Fibroblast of pulmonary artery (primary cell): ENCODE measurements at regions not wholly inside any gene's neighbourhood (a gene's known extent, or its start where the extent isn't known, plus 50 kb on each side); places are given as distances from the start of the nearest gene placed in this dataset.

Experiments
- DNase-seq: peaks from one replicate; pipeline ENCODE4 v3.0.0-alpha.2; 2010; ENCODE audit warnings: low read depth
- H3K4me3 ChIP-seq: replicated peaks from 2 replicates; pipeline ENCODE4 v1.5.1; 2011; ENCODE audit warnings: low read depth, mild to moderate bottlenecking, control low read depth, low read length, moderate library complexity
- TF ChIP-seq, protein P1 (sequence below): IDR thresholded peaks from 2 replicates; pipeline ENCODE4 v1.5.1; 2011; ENCODE audit warnings: mild to moderate bottlenecking, control low read depth, low read length, inconsistent platforms; ENCODE audit errors: missing control alignments

DNA sequence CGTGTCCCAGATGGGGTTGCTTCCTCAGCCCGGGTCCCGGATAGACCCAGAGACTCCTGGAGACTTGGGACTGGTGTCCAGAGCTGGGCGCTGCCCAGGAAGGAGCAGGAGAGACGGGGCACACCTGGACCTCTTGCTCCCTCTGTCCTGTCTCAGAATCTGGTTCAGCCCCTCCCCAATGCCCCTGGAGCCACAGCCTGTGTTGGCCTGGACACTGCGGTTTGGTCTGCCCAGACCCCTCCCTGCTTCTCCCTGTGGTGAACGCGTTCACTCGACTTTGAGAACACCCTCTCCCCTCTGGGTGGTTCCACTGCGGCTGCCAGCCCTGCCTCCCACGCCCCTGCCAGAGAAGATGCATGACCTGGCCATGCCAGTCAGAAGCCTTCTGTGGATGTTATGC, 111.1 kb downstream of the HMX1 start:
- DNase-seq = no peak
- TF ChIP-seq, protein P1, sequence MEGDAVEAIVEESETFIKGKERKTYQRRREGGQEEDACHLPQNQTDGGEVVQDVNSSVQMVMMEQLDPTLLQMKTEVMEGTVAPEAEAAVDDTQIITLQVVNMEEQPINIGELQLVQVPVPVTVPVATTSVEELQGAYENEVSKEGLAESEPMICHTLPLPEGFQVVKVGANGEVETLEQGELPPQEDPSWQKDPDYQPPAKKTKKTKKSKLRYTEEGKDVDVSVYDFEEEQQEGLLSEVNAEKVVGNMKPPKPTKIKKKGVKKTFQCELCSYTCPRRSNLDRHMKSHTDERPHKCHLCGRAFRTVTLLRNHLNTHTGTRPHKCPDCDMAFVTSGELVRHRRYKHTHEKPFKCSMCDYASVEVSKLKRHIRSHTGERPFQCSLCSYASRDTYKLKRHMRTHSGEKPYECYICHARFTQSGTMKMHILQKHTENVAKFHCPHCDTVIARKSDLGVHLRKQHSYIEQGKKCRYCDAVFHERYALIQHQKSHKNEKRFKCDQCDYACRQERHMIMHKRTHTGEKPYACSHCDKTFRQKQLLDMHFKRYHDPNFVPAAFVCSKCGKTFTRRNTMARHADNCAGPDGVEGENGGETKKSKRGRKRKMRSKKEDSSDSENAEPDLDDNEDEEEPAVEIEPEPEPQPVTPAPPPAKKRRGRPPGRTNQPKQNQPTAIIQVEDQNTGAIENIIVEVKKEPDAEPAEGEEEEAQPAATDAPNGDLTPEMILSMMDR = no peak
- no peak overlapping the region for H3K4me3 ChIP-seq

DNA sequence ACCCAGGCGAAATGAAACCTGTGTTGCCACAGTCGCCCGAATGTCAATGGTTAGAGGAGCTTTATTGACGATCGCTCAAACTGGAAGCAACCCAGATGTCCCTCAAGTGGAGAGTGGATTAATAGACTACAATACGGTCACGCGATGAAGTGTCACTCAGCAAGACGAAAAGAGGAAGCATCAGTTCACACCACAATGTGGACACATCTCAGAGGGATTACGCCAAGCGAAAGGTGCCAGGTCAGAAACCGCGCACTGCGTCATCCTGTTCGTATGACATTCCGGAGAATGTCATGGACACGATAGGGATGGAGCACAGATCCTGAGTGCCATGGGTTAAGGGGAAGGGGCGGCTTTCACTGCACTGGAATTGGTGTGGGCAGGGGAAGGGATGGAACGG, 111.7 kb downstream of the HMX1 start:
- no peak overlapping the region for H3K4me3 ChIP-seq
- TF ChIP-seq, protein P1 = no peak
- DNase-seq = no peak

DNA sequence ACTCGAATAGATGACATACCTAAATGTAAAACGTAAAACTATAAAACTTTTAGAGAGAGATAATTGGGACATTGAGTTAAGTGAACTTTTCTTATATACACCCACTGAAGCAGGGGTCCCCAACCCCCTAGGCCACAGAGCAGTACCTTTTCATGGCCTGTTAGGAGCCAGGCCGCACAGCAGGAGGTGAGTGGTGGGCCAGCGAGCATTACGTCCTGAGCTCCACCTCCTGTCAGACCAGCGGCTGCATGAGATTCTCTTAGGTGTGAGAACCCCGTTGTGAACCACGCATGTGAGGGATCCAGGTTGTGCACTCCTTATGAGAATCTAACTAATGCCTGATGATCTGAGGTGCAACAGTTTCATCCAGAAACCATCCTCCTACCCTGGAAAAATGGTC, 114.8 kb downstream of the HMX1 start:
- DNase-seq = no peak
- TF ChIP-seq, protein P1 = no peak
- no peak overlapping the region for H3K4me3 ChIP-seq

DNA sequence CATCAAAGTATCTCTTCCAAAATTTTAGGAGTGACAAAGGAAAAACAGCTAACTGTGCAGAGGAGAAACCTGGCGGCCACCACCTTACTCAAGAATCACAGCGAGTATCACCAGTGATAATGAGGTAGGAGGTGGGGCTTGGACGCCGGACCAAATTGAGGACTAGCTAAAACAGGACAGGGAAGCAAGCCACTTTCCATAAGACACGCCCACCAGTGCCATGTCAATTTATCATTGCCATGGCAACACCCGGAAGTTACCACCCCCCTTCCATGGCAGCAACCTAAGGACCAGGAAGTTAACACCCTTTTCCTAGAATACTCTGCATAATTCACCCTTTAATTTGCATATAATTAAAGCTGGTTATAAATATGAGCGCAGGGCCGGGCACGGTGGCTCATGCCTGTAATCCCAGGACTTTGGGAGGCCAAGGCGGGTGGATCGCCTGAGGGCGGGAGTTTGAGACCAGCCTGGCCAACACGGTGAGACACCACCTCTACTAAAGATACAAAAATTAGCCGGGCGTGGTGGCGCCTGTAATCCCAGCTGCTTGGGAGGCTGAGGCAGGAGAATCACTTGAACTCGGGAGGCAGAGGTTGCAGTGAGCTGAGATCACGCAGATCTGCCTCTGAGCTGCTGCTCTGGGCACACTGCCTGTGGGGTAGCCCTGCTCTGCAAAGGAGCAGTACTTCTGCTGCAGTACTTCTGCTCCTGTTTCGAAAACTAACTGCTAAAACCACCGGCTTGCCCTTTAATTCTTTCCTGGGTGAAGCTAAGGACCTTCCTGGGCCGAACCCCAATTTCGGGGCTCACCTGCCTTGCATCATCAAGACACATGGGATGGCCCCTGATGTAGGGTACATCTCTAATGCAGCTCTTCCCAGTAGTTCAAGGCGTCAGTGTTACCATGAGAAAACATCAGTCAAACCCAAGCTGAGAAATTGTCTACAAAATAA, 116.7 kb downstream of the HMX1 start:
- H3K4me3 ChIP-seq = no peak overlapping the region
- no peak for DNase-seq
- TF ChIP-seq, protein P1 = no peak

DNA sequence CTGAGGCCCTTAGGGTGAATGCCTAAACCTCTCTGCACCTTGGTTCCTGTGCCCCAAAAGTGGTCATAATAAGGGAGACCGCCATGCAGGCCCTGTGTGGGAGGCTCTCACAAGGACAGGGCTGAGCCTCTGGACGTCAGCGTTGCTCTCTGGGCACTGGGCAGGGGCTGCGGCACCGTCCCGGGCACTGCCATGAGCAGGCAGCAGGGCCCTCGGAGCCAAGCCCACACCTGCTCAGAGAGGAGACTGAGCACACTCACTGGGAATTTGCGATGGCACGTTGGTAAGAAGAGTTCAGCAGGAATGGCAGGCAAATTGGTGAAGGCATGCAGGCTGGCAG, 123.4 kb downstream of the HMX1 start:
- TF ChIP-seq, protein P1 = no peak
- no peak for DNase-seq
- no peak overlapping the region for H3K4me3 ChIP-seq

DNA sequence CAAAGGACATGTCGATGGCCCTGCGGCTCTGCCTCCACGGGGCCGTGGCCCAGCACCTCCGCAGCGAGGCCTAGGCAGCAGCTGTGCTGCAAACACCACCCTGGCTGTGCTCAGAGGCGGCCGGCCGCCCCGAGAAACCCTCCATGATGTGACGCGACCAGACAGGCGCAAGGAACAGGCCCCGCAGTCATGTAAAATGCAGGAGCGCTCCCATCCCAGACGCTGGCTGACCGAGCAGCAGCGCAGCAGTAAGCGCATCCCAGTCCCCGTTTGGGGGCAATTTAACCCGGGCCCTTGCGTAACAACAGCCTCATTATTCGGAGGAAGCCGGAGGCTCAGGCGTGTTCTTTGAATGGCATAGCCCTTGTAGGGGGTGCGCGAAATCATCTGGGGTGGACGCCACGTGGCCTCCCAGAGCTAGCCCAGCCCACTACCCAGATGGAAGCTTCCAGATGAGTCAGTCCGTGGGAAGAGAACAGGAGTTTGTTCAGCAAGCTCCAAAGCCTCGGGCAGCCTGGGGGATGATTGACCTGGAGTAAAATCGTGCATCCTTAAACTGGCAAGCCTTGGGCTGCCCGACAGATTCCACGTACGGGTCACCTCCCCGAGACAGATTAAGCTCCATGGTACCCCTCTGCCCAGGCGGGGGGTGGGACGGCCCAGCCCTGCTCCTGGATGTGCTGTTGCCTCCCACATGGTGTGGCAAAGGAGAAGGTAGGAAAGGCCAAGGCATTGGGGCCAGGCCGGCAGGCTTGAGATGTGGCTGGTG, 124.0 kb downstream of the HMX1 start:
- TF ChIP-seq, protein P1 = no peak
- no peak overlapping the region for H3K4me3 ChIP-seq
- DNase-seq = no peak
